HG03159 (cell line): ENCODE measurements at regions not wholly inside any gene's neighbourhood (a gene's known extent, or its start where the extent isn't known, plus 50 kb on each side); places are given as distances from the start of the nearest gene placed in this dataset.

Source experiments
- ATAC-seq: cut with Tn5 transposase; IDR thresholded peaks from one replicate; pipeline ENCODE4 v1.9.1; 2021; ENCODE audit warnings: mild to moderate bottlenecking, moderate library complexity; ENCODE audit not compliant: unreplicated experiment

DNA sequence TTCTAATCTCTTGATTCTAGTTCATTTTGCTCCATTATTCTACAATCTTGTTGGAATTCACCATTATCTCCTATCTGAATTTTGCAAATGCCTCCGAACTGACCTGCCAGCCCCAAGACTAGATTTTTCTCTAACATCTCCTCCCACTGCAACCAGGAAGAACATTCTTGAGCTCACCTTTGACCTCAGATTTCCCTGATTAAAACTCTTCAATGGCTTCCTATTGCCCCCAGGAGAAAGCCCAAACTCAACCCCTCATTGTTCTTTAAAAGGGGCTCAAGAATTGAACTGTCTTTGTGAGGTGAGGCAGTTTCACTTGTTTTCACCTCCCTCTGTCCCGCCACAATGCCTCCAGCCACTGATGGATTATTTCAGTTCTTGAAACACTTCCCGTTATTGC lies 784.6 kb upstream of the ZEB2 start:
- ATAC-seq: no peak

DNA sequence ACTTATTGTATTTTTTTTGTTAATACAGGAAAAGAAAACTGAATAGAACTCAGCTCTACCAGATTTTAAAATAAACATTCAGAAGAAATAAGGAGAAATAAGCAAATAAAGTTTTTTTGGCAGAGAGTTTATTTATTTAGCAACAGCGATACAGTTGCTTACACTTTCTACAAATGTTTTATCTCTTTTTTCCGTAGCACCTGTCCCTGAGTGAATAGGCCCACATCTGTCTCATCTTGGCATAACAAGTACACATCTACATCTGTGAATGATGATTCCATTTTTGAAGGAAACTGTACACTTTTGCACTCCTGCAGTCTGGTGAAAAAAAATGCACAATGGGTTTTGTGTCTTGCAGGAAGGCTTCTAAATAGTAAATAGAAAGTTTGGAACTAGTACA lies 783.6 kb upstream of the ZEB2 start:
- ATAC-seq: no peak

DNA sequence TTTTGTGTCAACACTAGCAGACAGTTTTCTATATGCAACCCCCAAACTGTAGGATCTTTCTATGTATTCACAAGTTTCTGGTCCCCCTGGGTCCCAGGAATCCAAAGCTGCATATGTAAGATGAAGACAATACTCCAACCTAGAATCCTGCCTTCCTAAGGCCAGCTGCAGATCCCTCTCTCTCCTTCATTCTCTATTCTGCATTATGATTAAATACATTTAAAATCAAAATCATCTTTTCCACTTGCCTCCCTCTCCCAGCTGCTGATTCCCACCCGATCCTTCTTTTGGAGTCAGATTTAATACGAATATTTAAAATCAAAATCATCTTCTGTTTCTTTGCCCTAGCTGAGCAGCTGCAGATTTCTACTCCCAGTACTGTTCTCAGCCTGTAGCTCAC lies 783.0 kb upstream of the ZEB2 start:
- no peak for ATAC-seq

DNA sequence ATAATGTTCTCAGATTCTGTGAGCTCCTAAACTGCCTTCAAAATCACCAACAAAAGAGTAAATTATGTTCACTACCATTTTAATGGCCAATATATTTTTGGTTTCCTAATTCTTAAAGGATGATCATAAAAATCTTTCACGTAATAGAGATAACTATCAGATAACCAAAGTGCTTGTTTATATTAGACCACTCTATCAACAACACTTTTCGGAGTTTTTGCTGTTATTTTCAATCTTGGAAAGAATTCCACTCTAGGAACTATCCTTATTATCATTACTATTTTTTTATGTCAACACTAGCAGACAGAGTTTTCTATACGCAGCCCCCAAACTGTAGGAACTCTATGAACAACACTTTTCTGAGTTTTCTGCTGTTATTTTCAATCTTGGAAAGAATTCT lies 782.5 kb upstream of the ZEB2 start:
- no peak for ATAC-seq

DNA sequence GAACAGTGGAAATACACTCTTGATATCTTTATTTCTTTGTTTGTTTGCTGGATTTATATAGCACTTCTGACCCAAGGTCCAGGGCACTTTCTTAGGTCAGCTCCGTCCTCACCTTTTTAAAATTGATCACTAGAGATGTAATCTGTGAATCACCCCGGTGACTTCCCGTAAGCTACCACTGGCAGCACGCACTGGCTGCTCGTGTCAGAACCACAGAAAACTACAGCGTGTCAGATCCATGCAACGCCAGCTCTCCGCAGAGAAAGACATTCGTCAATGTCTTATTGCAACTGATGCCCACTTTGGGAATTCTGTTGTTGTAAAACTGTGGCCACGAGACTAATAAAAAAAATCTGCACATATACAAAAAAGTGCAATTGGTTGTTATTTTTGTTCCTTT lies 779.4 kb upstream of the ZEB2 start:
- ATAC-seq: no peak

DNA sequence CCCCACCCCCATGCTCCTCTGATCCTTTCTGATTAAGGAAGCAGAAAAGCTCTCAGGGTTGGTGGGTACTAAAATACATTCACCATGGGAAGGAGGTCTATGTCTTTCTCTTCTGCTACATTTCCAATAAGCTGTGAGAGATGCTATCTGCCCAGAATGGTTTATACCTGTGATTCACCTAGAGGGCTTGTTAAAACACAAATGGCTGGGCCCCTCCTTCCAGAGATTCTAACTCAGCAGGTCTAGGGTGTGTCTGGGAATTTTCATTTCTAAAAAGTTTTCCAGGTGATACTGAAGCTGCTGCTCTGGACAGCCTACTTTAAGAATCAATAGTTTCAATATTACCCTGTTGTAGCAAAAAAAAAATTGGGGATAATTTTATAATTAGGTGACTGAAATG lies 772.2 kb upstream of the ZEB2 start:
- ATAC-seq: no peak

DNA sequence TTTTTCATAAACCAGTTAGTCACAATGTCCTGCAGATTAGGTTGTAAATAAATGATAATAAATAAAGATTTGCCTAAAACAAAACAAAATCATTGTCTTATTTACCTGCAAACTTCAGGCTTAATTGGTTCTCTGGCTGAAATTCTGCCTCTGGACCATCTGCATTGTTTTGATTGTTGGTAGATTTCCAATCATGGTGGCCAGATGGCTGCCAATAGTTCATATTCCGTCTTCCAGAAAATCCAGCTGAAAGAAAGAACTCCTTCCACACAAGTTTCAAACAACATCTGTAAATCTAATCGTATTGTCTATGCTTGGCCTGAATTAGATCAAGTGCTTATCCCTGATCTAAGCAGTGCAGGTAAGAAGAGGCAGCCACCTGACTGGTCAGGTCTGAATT lies 771.1 kb upstream of the ZEB2 start:
- ATAC-seq: no peak

DNA sequence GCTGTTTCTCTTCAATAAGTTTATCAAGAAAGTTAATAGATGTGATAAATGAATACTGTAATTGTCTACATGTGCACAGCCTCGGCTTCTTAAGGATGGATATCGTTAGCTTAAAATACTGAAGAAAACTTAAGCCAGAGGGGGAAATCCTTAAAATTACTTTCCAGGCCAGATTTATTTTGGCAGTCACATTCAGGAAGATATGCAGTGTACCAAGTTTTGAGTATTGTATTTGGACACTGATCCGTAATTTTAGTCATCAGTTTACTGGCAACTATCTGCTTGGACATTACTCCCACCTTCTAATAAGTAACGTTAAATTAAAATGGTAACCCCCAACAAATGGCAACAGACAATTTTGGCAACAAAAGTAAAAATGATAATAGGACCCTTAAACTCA lies 770.0 kb upstream of the ZEB2 start:
- no peak for ATAC-seq

DNA sequence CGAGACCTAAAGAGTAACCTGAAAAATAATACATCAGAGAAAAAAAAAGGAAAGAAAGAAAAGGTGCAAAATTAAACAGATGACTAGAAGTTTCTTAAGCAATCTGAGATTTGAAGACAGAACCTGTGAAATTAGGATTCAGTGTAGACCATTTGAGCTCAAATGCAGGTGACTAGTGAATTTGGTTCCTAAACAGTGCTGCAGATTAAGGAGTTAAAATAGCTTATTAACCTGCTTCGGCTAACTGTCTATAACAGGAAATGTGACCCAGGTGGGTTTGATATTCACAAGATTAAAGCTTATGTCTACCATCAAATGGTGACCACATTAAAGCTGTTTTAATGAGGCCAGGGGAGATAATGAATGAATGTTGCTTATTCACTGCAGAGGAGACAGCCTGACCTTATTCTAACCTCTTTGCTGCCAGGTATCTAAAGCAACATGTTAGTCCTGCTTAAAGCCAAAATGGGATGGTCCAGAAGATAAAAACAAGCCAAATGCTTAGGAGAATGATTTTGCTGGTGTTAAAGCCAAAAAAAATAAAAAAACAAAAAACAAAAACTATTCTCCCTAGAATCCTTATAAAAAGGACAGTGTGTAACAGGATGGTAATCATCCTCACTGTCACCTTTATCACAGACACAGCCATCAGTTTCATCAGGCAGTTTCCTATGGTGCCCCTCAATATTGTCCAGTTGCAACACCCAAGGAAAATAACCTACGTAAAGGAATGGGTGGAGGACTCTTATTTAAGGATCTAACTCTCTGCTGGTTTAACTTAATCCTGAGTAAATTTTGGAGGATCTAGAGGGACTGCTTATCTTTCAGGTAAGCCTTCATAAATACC lies 769.0 kb upstream of the ZEB2 start:
- no peak for ATAC-seq

DNA sequence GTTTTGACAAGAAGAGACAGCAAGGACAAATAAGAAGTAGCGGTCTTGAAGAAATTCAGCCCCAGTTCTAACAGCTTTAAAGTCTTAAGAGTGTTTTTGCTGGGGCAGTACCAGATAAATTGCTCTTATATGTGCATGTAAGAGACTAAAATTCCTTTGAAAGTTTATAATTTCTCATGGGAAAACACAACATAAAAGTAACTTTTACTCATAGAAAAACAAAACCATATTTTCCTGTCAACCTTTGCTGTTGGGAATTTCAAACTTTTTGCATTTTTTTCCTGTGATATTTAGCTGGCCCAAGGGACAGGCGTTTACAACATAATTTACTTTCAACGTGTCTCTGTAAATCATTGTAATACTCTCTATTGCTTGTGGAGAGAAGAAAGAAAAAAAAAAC lies 767.8 kb upstream of the ZEB2 start:
- no peak for ATAC-seq

DNA sequence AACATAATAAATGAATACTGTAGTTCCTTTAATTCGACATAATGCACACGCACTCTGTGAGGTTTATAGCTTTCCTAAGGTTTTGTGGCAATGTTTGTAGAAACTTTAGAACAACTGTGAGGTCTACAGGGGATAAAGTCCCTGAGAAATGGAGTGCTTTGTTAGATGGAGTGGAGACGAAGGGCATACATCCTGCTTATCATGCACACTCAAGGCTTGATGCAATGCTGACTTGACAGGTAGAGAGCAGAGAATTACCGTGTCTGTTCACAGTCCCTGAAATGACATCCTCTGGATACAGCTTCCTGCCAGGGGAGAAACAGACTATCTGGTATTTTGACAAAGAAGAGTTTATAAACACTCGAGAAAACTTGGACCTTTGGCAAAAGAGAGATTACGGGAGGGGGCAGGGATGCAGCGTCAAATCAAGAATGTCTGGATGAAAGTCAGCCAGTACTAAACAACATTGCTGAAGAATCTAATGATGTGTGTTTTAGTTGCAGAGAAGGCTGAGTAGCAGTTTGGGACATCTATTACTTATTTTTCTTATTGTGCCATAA lies 766.9 kb upstream of the ZEB2 start:
- ATAC-seq: no peak

DNA sequence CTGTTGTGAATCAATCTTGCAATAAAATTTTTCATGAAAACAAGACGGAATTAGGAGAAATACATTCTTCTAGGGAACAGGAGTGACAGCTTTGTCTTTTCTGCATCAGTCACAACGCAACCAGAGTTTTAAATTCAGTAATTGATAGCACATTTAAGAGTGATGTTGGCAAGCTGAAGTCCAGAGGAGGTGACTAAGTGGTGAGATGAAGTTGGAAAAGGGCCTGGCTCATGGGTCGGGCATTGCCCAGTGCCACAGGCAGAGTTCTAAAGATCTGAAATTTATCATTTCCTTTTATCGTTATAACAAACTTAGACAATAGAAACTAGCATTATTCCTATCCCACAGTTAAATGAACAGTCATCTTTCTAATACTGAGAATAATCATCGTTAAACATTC lies 764.6 kb upstream of the ZEB2 start:
- ATAC-seq: no peak

DNA sequence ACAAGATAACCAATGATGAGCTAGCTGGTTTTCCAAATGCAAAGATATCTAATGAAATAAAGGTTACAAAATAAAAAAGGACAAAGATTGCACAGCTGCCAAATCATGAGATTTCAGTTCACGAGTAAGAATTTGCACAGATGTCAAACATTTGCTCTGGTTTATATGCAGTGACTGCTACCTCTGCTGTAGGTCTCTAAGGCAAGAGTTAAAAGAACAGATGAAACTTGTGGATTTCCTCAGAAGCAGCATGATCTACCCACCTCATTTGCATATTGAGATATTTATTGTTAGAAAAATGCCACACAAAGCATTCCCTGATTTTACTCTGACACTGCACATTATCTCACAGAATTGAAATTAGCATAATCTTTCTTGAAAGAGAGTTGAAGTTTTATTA lies 763.2 kb upstream of the ZEB2 start:
- ATAC-seq: no peak

DNA sequence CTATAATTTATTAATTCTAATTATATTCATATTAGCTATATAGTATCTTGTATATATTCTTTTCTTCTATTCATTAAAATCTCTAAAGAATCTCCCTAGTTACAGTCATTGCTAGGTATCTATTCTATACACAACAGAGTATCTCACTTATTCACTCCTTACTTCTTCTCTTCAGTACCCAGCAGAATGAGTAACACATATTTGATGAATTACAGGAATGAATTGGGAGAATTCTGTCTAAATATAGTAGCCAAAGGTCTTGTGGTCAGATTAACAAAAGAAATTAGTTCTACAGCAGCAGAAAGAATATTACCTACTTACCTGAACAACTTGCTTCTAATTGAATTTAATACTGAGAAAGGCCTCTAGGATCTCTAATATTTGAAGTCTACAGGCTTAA lies 758.0 kb upstream of the ZEB2 start:
- ATAC-seq: no peak

DNA sequence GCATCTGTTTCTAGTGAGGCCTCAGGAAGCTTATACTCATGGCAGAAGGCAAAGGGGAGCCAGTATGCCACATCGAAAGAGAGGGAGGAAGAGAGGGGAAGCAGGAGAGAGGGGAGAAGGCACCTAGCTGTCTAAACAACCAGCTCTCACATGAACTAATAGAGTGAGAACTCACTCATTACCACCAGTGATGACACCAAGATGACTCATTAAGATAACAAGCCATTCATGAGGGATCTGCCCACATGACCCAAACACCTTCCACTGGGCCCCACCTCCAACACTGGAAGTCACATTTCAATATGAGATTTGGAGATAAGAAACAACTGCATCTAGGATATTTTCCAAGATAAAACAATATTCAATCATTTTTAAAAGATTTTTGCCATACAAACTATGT lies 753.9 kb upstream of the ZEB2 start:
- ATAC-seq: no peak

DNA sequence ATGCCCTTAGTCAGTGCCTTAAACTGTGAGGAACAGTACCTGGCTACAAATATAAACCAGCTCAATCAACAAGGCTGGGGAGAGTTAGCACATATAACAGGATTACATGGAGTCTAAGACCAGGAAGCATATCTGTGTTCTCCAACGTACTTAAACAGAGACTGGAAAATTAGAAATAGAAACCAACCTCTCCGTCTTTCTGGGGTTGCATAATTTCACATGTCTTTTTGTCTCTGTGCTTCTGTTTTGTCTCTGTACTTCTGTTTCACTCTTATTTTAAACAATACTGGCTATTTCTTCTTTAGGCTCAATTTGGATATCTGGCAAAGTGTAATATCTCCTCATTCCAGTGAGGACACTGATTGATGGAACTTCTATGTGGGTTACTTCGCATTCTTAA lies 749.0 kb upstream of the ZEB2 start:
- ATAC-seq: no peak

DNA sequence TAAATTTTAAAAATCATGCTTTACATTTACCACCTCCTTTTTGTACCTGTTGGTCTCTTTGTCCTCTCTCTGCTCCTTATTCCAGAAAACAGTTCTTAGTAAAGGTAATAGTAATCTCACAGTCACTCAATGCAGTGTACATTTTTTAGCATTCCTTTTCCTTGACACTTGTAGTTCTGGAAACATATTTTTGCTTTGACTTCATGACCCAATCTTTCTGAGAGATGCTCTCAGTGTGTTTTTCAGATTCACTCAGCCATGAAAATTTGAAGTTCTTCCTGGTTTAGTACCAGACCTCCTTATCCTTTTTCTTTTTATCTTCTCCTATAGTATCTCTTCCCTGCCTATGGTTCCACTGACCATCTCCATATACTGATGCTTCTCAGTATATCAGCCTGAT lies 747.5 kb upstream of the ZEB2 start:
- ATAC-seq: no peak

DNA sequence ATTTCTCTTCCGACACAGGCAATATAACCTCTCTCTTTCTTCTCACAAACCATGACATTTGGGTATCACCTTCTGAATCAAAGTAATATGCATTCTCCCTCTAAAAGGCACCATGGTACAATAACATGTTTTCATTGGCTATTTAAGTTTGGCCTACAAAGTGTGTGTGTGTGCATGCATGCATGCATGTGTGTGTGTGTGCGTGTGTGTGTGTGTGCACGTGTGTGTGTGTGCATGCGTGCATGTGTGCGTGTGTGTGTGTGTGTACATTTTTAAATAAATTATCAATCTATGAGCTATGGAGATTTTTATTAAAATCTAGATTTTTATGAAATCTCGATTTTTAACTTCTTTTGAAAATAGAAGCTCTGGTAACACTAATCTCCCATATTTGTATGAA lies 745.3 kb upstream of the ZEB2 start:
- no peak for ATAC-seq

DNA sequence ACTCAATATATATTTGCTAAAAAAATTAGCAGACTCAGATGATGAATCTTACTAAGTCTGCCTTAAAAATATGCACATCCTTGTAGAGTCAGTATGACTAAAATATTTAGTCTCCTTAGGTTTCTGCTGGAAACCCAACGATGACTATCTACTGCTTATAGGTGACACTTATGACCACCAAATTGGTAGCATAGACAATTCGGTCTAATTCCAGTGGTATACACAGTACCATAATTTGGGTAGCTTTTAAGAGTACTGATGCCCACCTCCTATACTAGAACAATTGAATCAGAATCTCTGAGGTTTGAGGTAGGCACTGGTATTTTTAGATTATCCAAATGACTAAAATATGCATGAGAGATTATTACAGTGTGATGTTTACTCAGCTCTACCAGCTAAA lies 740.8 kb upstream of the ZEB2 start:
- no peak for ATAC-seq

DNA sequence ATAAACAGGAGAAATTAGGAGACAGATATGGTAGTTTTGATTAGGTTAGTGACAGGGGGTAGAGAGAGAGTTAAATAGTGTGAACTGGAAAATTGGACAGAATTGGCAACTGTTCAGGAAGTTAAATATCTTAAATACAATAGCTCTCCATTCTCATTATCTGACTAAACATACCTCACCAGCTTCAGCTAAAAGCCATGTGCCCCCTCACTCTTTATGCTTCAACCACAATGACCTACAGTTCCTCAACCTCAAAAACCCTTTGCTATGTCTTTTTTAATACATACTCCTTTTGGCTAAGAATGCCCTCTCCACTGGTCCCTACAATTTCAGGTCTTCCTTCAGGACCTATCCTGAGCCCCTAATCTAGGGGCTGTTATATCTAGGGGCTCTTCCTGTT lies 740.2 kb upstream of the ZEB2 start:
- no peak for ATAC-seq

DNA sequence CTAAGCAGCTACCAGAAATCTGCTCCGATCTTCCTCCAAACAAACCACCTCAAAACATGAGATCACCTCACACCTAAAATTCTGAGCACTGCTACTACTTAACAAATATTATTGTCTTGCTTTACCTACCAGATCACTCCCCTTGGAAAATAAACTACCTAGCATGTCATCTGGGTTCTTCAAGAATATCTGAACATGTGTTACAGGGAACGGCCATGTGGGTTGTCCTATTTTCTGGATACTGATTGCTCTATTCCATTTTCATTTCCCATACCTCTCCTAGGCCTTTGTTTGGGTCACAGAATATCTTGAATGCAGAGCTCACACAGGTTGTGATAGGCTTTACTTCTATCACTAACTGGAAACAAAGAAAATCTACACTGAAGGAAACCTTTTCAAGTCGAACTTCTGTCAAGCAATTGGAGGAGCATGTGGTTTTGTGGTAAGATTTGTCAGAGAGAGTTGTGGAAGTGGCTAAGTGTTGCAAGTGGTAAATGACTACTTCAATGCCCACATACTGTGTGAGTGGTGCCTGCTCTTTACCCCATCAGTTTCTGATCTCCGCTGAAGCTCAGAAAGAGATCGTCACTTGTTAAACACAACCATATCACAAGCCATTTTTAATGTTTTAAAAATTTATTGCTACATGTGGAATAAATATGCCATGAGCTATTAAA lies 739.1 kb upstream of the ZEB2 start:
- no peak for ATAC-seq

DNA sequence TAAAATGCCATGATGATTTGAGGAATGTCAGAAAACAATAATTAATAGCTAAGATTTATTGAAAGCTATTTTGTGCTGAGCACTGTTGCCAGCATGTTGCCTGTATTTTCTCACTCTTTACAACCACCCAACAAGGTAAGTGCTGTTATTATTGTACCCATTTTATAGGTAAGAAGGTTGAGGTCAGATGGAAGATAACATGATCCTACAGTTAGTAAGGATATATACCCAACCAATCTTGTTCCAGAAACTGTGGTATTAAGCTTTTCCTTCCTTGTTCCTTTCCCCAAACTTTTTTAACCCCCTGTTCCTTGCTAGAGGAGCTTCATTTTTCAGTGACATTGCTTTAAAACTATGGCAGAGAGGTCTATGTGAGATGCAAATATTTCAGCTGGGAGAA lies 738.0 kb upstream of the ZEB2 start:
- no peak for ATAC-seq
